Spleen (tissue), 7 donors: ENCODE measurements at regions not wholly inside any gene's neighbourhood (a gene's known extent, or its start where the extent isn't known, plus 50 kb on each side); places are given as distances from the start of the nearest gene placed in this dataset.

Source experiments
- POLR2A ChIP-seq, 3 donors: fragments of 450-650 bp; IDR thresholded peaks; one replicate each; pipeline ENCODE4 v1.5.1; 2017; ENCODE audit warnings: antibody characterized with exemption in 3 of 3, mild to moderate bottlenecking in 1 of 3
- POLR2AphosphoS5 ChIP-seq, 3 donors: sonication (generic); formaldehyde crosslinking; IDR thresholded peaks; one replicate each; pipeline ENCODE4 v1.5.1; 2017; ENCODE audit warnings: antibody characterized with exemption in 3 of 3
- TF ChIP-seq, protein P1 (sequence below), 11 experiments: fragments of 200-600 bp in 7 of 11; fragments of 450-650 bp in 4 of 11; sonication (generic) in 4 of 11; IDR thresholded peaks in 8 of 11; conservative IDR thresholded peaks in 3 of 11; 1 replicate in 7 of 11; 2 replicates in 4 of 11; pipeline versions ENCODE4 v1.4.0 to v1.8.0; 2016 to 2021; ENCODE audit warnings: antibody characterized with exemption in 11 of 11, inconsistent platforms in 4 of 11, mild to moderate bottlenecking in 1 of 11
- donor health status: DM: no; HTN: no; CAD: no; lungs with moderate emphysema.
- donor health status: DM: no; HTN: no; CAD: no.
- donor health status: DM: no; HTN: no; CAD: no.

- TF ChIP-seq, protein P1, sequence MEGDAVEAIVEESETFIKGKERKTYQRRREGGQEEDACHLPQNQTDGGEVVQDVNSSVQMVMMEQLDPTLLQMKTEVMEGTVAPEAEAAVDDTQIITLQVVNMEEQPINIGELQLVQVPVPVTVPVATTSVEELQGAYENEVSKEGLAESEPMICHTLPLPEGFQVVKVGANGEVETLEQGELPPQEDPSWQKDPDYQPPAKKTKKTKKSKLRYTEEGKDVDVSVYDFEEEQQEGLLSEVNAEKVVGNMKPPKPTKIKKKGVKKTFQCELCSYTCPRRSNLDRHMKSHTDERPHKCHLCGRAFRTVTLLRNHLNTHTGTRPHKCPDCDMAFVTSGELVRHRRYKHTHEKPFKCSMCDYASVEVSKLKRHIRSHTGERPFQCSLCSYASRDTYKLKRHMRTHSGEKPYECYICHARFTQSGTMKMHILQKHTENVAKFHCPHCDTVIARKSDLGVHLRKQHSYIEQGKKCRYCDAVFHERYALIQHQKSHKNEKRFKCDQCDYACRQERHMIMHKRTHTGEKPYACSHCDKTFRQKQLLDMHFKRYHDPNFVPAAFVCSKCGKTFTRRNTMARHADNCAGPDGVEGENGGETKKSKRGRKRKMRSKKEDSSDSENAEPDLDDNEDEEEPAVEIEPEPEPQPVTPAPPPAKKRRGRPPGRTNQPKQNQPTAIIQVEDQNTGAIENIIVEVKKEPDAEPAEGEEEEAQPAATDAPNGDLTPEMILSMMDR (IDR thresholded peaks at IDR 0.05 in 8 of 11, conservative IDR thresholded peaks at IDR 0.05 in 3 of 11) = no peak
- TF ChIP-seq POLR2A (IDR thresholded peaks at IDR 0.05) (no peak), POLR2AphosphoS5 (IDR thresholded peaks at IDR 0.05) (no peak)
Measured at GRCh38 chr3:127106456-127106855, 86.5 kb upstream of the PRR23E start.
